GM12873 (cell line): ENCODE measurements at regions not wholly inside any gene's neighbourhood (a gene's known extent, or its start where the extent isn't known, plus 50 kb on each side); places are given as distances from the start of the nearest gene placed in this dataset.

Experiments used
- TF ChIP-seq, protein P1 (sequence below): IDR thresholded peaks from 2 replicates; pipeline ENCODE4 v1.5.1; 2012; ENCODE audit warnings: low read depth, mild to moderate bottlenecking, moderate library complexity, low read length, control low read depth; ENCODE audit not compliant: insufficient read depth; ENCODE audit errors: missing control alignments

DNA sequence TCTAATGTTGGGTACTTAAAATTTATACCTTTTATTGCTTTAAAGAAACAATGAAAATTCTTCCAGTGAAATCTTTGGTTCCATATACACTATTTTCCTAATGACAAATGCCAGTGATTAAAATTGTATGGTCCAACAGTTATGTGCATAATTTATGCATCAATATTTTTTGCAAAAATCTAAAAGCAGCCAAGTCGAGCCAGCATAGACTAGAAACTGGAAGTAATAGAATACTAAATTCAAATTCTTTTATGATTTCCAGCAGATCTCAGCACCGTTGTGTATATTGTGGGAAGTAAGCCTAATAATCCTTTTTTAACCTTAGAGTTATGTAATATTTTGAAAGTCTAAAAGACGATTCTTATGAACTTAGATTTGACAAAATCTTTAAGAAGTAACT, 652.0 kb upstream of the GOLIM4 start:
- TF ChIP-seq, protein P1, sequence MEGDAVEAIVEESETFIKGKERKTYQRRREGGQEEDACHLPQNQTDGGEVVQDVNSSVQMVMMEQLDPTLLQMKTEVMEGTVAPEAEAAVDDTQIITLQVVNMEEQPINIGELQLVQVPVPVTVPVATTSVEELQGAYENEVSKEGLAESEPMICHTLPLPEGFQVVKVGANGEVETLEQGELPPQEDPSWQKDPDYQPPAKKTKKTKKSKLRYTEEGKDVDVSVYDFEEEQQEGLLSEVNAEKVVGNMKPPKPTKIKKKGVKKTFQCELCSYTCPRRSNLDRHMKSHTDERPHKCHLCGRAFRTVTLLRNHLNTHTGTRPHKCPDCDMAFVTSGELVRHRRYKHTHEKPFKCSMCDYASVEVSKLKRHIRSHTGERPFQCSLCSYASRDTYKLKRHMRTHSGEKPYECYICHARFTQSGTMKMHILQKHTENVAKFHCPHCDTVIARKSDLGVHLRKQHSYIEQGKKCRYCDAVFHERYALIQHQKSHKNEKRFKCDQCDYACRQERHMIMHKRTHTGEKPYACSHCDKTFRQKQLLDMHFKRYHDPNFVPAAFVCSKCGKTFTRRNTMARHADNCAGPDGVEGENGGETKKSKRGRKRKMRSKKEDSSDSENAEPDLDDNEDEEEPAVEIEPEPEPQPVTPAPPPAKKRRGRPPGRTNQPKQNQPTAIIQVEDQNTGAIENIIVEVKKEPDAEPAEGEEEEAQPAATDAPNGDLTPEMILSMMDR, result no peak

DNA sequence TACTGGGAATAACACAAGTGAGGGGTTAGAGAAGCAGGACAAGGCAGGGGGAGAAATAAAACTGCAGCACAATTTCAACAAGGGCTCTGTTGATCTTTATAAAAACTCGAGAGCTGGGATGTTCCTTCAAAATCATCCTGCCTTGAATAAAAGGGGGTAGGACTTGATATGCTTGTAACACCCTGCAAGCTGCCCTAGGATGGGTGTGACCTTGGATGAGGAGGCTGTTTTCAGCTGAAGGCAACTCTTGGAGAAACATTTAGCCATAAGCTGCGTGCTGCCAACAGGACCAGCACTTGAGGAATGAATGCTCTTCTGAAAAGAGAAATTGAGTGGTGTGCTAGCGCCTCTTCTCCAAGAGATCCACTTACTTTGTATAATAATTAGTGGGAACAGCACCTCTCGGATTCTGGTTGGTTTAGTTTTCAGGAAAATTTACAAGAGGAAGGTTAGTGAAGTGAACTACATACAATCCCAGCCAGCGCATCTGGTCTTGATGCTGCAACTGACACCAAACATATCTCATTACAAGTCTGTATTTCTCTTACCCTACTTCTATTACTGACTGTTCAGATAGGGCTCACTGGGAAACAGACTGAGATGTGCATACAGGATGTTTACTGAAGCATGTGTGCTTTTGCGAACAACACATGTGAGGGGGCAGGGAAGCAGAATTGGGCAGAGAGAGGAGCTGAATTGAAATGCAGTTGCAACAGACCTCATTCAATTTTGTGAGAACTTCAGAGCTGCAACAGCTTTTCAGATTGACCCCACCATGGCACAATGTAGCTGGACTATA, 643.0 kb upstream of the GOLIM4 start:
- TF ChIP-seq, protein P1, result no peak

DNA sequence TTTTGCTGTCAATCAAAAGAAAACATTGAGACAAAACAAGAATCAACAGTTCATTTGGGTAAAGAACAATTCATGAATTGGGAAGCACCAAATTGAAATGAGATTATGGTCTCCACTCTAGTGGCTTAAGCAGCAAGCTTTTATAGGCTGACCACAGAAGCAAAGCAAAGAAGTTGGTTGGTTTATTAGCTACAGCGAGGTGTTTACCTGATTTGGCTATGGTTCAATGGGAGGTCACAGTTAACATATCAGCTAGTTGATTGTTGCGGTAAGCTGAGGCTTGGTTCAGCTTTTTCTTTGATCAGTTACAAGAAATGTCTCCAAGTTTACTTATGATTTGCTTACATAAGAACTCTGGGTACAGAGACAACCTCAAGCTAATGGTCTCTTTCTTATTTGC, 640.5 kb upstream of the GOLIM4 start:
- TF ChIP-seq, protein P1, result no peak

DNA sequence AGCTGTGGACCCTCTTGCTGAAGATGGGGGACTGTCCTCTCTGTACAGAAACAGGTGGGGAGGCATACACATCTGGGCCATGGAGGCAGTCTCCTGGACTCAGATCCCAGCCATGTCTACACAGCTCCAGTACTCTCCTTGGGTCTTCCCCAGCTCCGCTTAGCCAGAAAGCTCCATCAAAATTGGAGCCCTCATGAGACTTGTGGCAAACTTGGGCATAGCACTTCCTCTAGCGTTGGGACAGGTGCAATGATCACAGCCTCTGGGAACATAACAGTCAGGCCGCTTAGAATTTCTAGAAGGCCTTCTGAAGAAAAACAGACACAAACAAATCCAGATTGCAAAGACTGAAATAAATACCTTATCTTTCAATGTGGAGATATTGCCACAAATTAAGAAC, 634.3 kb upstream of the GOLIM4 start:
- TF ChIP-seq, protein P1, result no peak

DNA sequence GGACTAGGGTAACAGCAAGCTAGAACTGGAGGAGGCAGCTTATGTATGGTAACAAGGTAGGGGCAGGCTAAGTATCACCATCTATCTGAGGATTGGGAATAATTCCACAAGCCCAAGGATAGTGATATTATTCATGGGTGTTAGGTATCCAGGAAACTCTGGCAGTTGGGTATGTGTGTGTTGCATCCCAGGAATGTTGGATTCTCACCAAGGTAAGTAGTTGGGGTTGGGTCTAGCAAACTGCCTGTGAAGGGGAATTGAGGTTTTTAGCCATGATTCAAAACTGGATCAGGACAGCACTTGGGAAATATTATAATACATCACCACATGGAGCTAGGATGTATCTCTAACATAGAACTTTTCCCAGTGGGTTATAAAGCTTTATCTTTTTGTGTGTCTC, 626.4 kb upstream of the GOLIM4 start:
- TF ChIP-seq, protein P1, result no peak

DNA sequence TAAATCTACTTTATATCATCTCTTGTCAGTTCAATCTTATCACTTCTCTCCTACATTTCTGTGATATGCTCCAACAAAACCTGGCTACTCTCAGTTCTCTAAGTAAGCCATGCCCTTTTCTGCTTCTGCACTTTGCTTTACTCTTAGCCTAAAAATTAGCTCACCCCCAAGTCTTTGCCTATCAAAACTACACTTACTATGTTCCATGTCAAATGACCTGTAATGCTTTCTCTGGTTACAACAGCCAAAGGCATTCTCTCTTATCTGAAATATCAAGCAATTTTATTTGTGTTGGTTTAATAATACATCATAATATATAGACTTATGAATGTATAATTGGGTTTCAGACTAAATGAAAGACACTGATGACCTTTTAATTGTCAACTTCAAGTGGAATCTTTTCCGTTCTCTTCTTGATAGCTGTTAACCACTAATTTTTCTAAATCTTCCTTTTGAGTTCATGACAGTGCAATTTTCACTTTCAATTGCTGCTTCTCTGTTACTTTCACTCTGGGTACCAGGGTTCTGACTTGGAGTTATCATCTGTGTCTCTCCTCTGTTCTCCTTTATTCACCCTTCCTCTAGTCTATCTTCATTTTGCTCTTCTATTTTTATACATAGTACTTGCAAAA, 619.0 kb upstream of the GOLIM4 start:
- TF ChIP-seq, protein P1, result no peak

DNA sequence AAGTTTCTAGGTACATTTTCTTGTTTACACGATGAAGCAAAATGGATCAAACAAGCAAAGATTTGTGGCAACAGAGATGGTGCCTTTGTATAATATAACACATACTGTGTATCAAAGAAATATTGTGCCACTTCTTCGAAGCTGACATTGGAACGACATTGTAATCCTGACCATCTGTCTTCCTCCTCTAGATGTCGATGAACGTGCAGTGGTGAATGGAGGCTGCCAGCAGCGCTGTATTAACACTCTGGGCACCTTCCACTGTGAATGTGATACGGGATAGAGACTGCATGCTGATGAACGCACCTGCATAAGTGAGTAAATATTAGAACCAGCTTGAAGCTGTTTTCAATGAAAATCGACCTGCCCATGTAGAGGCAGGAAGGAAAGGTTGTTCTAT, 613.3 kb upstream of the GOLIM4 start:
- TF ChIP-seq, protein P1, result no peak
